ENCODE measurements at regions not wholly inside any gene's neighbourhood (a gene's known extent, or its start where the extent isn't known, plus 50 kb on each side); places are given as distances from the start of the nearest gene placed in this dataset.

- no peak for TF ChIP-seq CTCF (conservative IDR thresholded peaks at IDR 0.05; ENCODE audit: low read depth, low read length)
- TF ChIP-seq MAFK (IDR thresholded peaks at IDR 0.05; ENCODE audit: low read depth, low read length), result no peak
Measured at GRCh38 chr22:47367107-47367690, 604.7 kb downstream of the TBC1D22A start.

Data from IMR-90 (cell line).